SK-N-MC (cell line): ENCODE measurements at regions not wholly inside any gene's neighbourhood (a gene's known extent, or its start where the extent isn't known, plus 50 kb on each side); places are given as distances from the start of the nearest gene placed in this dataset.

ENCODE experiments used
- EZH2 ChIP-seq: fragments of 200-600 bp; sonication (generic); IDR thresholded peaks from one replicate; pipeline ENCODE4 v1.6.1; 2017; ENCODE audit warnings: antibody characterized with exemption
- POLR2AphosphoS5 ChIP-seq: IDR thresholded peaks from 2 replicates; pipeline ENCODE4 v1.6.1; 2012; ENCODE audit warnings: mild to moderate bottlenecking, low read depth, low read length, borderline replicate concordance

DNA sequence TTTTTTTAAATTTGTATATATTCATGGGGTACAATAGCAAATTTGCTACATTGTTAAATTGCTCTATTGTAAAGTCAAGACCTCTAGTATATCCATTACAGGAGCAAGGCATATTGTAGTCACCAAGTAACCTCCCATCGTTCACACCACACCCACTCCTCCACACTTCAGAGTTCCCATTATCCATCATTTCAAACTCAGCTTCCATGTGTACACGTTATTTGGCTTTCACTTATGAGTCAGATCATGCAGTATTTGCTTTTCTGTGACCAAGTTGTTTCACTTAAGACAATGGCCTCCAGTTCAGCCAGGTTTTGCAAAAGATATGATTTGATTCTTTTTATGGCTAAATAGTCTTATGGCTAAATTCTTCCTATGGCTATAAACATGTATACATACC is 2614.2 kb downstream of the PCDH7 start:
- TF ChIP-seq POLR2AphosphoS5 (no peak), EZH2 (no peak)
